NB4 (cell line): ENCODE measurements at regions not wholly inside any gene's neighbourhood (a gene's known extent, or its start where the extent isn't known, plus 50 kb on each side); places are given as distances from the start of the nearest gene placed in this dataset.

ENCODE experiments used
- DNase-seq: peaks from one replicate; pipeline ENCODE4 v3.0.0; 2010; ENCODE audit warnings: low read depth
- H3K4me3 ChIP-seq: one replicate; pipeline ENCODE4 v1.5.1; 2011; ENCODE audit warnings: mild to moderate bottlenecking, low read depth, low read length, moderate library complexity
- CTCF ChIP-seq: IDR thresholded peaks from one replicate; pipeline ENCODE4 v1.5.1; 2012; ENCODE audit warnings: low read depth, low read length
- MAX ChIP-seq: IDR thresholded peaks from 2 replicates; pipeline ENCODE4 v1.6.1; 2011; ENCODE audit warnings: low read depth, low read length
- MYC ChIP-seq: IDR thresholded peaks from 2 replicates; pipeline ENCODE4 v1.6.1; 2011; ENCODE audit warnings: low read depth, low read length
- POLR2A ChIP-seq: IDR thresholded peaks from 2 replicates; pipeline ENCODE4 v1.6.1; 2011; ENCODE audit warnings: mild to moderate bottlenecking; ENCODE audit not compliant: insufficient read length; ENCODE audit errors: extremely low read depth

GRCh38 chr3:67082533-67083024 lies 84.5 kb downstream of the KBTBD8 start:
- TF ChIP-seq POLR2A (no peak), CTCF (no peak), MAX (no peak), MYC (no peak)
- no peak for DNase-seq
- no peak overlapping the region for H3K4me3 ChIP-seq

- peak; percentile 27 for DNase-seq
- no peak overlapping the region for H3K4me3 ChIP-seq
- TF ChIP-seq MYC = no peak
- no peak for TF ChIP-seq CTCF
- TF ChIP-seq POLR2A = no peak
Observed at GRCh38 chr3:67083277-67083676, 85.2 kb downstream of the KBTBD8 start.

- TF ChIP-seq MAX (no peak), MYC (no peak), CTCF (no peak), POLR2A (no peak)
- no peak overlapping the region for H3K4me3 ChIP-seq
- DNase-seq = no peak
Observed at GRCh38 chr3:67087788-67088187, 89.7 kb downstream of the KBTBD8 start.

DNA sequence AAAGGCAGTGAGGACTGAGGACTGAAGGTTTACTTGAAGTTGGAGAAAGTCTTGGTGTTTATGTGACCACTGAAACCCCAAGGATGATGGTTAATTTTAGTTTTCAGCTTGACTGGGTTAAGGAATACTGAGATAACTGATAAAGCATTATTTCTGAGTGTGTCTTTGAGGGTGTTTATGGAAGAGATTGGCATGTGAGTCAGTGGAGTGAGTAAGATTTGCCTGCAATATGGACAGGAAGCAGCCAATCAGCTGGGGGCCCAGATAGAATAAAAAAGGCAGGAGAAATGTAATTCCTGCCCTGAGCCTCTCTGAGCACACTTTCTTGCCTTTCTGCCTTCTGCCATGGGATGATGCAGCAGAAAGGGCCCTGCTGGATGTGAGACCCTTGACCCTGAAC lies 92.4 kb downstream of the KBTBD8 start:
- TF ChIP-seq POLR2A = no peak
- TF ChIP-seq CTCF = no peak
- no peak for TF ChIP-seq MYC
- no peak for TF ChIP-seq MAX
- no peak for DNase-seq
- H3K4me3 ChIP-seq = no peak overlapping the region

GRCh38 chr3:67093305-67093704 lies 95.2 kb downstream of the KBTBD8 start:
- TF ChIP-seq MAX = no peak
- TF ChIP-seq POLR2A = no peak
- TF ChIP-seq CTCF = no peak
- TF ChIP-seq MYC = no peak
- no peak for DNase-seq
- no peak overlapping the region for H3K4me3 ChIP-seq

DNA sequence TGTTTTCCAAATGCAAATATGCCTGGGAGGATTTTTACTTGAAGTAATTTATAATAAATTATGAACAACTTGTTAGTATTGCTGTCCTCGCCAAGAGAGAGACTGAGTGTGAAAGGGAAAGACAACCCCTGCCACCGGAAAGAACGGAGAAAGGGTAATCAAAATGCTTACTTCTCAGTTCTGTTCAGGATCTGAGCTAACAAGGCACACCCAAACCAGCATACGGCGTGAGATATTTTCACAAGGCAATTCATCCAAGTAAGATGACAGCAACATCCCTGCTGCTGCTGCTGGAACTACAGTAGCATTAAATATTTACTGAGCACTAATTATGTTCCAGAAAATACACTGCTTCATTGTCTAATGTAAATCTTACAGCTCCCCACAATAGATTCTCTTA lies 96.1 kb downstream of the KBTBD8 start:
- TF ChIP-seq POLR2A = no peak
- no peak for TF ChIP-seq MYC
- TF ChIP-seq CTCF = no peak
- TF ChIP-seq MAX = no peak
- no peak for DNase-seq
- no peak overlapping the region for H3K4me3 ChIP-seq
